CD4-positive, alpha-beta T cell treated with Interleukin-12 subunit alpha and Interleukin-12 subunit beta, for 1 hour (primary cell): ENCODE measurements at regions not wholly inside any gene's neighbourhood (a gene's known extent, or its start where the extent isn't known, plus 50 kb on each side); places are given as distances from the start of the nearest gene placed in this dataset.
"Not testable (repeated sequence)": the region's sequence is repeated elsewhere in the genome, so short reads cannot be mapped to it uniquely, and the experiment has no call there.

Experiments used
- DNase-seq: peaks from one replicate; pipeline ENCODE4 v3.0.0-alpha.2; 2020

DNA sequence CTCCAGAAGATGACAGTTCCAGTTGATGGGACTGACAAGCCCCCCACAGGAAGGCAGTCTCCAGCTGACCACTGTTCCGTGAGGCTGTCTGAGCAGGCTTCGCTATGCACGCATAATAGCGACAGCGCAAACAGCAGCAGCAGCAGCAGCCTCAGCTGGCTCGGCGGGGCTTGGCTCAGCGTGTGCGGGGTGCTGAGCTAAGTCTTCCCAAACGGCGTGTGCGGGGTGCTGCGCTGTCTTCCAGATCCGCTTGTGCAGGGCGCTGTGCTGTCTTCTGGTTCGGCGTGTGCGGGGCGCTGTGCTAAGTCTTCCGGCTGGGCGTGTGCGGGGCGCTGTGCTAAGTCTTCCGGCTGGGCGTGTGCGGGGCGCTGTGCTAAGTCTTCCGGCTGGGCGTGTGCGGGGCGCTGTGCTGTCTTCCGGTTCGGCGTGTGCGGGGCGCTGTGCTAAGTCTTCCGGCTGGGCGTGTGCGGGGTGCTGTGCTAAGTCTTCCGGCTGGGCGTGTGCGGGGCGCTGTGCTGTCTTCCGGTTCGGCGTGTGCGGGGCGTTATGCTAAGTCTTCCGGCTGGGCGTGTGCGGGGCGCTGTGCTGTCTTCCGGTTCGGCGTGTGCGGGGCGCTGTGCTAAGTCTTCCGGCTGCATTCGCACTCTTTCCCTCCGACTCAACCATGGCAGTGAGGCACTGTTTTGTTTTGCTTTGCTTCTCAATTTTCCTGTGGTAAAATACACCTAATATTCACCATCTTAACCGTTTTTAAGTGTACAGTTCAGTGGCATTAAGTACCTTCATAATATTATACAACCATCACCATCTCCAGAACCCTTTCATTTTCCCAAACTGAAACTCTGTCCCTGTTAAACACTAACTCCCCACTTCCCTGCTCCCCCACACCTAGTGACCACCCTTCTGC, 156.1 kb downstream of the BMP7 start:
- not testable (repeated sequence) for DNase-seq

DNA sequence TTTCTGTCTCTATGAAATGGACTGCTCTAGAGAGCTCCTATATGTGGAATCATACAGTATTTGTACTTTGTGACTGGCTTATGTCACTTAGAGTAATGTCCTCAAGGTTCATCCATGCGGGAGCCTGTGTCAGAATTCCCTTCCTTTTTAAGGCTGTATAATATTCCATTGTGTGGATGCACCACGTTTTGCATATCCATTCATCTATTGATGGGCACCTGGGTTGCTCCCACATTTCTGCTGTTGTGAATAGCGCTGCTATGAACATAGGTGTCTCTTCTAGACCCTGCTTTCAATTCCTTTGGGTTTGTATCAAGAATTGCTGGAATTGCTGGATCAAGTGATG, 155.4 kb downstream of the BMP7 start:
- DNase-seq, result no peak

DNA sequence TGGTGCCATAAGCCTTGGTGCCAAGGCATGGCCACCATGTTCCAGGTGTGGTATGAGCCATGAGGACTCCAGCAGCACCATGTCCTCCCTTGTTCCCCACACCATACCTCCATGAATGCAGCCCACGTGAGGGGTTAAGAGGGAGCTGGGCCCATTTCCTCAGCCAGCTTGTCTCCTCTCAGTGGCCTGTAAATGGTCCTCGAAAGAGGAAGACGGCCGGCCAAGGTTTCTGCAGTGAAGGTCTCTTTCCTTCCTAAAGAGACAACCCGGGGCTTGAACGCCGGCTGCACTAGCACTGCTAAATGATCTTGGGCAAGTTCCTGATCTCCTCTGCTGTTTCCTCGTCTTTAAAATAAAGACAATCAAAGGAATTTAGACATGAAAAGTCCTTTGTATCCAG, 154.0 kb downstream of the BMP7 start:
- DNase-seq, result no peak

DNA sequence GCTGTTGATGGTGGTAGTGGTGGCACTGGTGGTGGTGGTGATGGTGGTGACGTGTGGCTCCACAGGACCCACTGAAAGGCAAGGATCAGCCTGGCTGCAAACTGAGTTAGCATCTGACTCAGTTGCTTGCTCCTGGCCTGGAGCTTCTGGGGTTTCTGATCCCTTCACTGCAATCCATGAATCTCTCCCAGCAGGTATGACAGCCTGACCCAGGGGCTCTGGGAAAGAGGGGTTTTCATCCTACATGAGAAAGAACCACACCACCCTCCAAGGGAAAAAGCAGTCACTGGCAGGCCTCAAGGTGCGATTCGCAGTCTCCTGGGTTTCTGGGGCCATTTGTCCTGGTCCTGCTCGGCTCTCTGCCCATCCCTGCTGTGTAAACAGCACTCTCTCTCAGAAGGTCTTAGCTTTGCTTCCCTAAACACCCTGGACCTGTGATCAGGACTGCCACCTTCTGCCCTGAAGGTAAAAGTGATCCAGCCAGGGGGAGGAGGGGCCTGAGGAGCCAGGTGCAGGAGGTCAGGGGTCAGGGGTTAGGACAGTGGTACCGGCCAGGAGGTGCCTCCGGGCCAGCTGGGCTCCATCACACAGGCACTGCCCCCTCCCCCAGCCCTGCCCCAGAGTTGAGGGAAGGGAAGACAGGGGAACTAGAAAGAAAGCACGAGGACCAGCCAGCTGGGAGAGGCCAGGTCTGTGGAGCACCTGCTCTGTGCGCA, 152.0 kb downstream of the BMP7 start:
- DNase-seq, result no peak

DNA sequence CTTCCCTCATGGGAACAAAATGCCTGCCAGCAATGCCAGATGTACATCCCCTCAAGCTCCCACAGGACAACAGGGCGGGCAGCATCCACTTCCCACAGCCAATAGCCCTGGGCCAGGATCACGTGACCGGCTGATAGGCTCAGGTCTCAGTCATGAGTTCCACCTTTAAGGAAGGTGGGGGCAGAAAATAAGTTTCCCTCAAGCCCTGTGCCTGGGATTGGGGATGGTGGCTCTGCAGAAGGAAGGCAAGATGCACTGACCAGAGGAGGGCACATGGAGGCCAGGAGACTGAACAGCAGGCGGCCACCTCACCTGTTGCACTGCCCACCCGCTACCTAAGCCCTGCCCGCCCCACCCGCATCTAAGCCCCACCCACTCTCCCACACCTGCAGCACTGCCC, 149.1 kb downstream of the BMP7 start:
- no peak for DNase-seq

DNA sequence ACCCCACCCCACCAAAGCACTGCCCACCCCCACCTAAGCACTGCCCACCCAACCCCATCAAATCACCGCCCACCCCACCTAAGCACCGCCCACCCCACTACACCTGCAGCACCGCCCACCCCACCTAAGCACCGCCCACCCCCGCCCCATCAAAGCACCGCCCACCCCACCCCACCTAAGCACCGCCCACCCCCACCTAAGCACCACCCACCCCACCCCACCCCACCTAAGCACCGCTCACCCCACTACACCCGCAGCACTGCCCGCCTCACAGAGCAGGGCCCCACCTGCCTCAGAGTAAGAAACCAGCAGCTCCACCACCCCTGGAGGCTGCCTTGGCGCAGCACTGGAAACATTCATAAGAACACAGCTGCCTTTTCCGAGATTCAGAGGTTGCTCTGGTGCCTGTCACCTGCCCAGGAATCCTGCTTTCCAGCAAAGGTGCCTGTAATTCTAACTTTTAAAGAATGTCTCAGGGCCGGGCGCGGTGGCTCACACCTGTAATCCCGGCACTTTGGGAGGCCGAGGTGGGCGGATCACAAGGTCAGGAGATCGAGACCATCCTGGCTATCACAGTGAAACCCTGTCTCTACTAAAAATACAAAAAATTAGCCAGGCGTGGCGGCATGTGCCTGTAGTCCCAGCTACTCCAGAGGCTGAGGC, 148.2 kb downstream of the BMP7 start:
- no peak for DNase-seq
